ENCODE measurements at regions not wholly inside any gene's neighbourhood (a gene's known extent, or its start where the extent isn't known, plus 50 kb on each side); places are given as distances from the start of the nearest gene placed in this dataset.
A peak's percentile ranks its signal among the peaks of the same experiment; 100 is the strongest.
"Not testable (repeated sequence)": the region's sequence is repeated elsewhere in the genome, so short reads cannot be mapped to it uniquely, and the experiment has no call there.

- DNase-seq = no peak
These were observed 268.4 kb upstream of the FRG2C start for GRCh38 chr3:75395580-75396315.

GRCh38 chr3:75396316-75396802 lies 267.8 kb upstream of the FRG2C start:
- DNase-seq = no peak

- DNase-seq = not testable (repeated sequence)
These were observed 266.6 kb upstream of the FRG2C start for GRCh38 chr3:75397486-75397885.

GRCh38 chr3:75422101-75422945 lies 241.8 kb upstream of the FRG2C start:
- not testable (repeated sequence) for DNase-seq

- not testable (repeated sequence) for DNase-seq
These were observed 238.7 kb upstream of the FRG2C start for GRCh38 chr3:75425379-75425778.

GRCh38 chr3:75427486-75427885 lies 236.6 kb upstream of the FRG2C start:
- not testable (repeated sequence) for DNase-seq

- not testable (repeated sequence) for DNase-seq
These were observed 236.2 kb upstream of the FRG2C start for GRCh38 chr3:75427906-75428305.

GRCh38 chr3:75429561-75430220 lies 234.4 kb upstream of the FRG2C start:
- DNase-seq = peak; percentile 0

GRCh38 chr3:75430406-75430805 lies 233.7 kb upstream of the FRG2C start:
- DNase-seq = not testable (repeated sequence)

- not testable (repeated sequence) for DNase-seq
These were observed 233.0 kb upstream of the FRG2C start for GRCh38 chr3:75431120-75431519.

- DNase-seq = not testable (repeated sequence)
These were observed 231.7 kb upstream of the FRG2C start for GRCh38 chr3:75432466-75432865.

GRCh38 chr3:75432885-75433284 lies 231.2 kb upstream of the FRG2C start:
- not testable (repeated sequence) for DNase-seq

- not testable (repeated sequence) for DNase-seq
These were observed 230.8 kb upstream of the FRG2C start for GRCh38 chr3:75433295-75433694.

- peak; percentile 2 for DNase-seq
These were observed 229.7 kb upstream of the FRG2C start for GRCh38 chr3:75434276-75434912.

GRCh38 chr3:75434913-75435793 lies 229.0 kb upstream of the FRG2C start:
- peak; percentile 93 for DNase-seq

- DNase-seq = not testable (repeated sequence)
These were observed 228.2 kb upstream of the FRG2C start for GRCh38 chr3:75435794-75436400.

GRCh38 chr3:75440986-75441385 lies 223.1 kb upstream of the FRG2C start:
- not testable (repeated sequence) for DNase-seq

- not testable (repeated sequence) for DNase-seq
These were observed 219.5 kb upstream of the FRG2C start for GRCh38 chr3:75444634-75445033.

GRCh38 chr3:75445234-75445633 lies 218.9 kb upstream of the FRG2C start:
- DNase-seq = not testable (repeated sequence)

GRCh38 chr3:75446948-75447347 lies 217.2 kb upstream of the FRG2C start:
- DNase-seq = not testable (repeated sequence)

GRCh38 chr3:75453328-75453727 lies 210.8 kb upstream of the FRG2C start:
- DNase-seq = peak; percentile 81

Measured in NCI-H446 treated with DMSO at 0.1 percent for 48 hours (cell line).